HG03520 (cell line): ENCODE measurements at regions not wholly inside any gene's neighbourhood (a gene's known extent, or its start where the extent isn't known, plus 50 kb on each side); places are given as distances from the start of the nearest gene placed in this dataset.

Experiments
- ATAC-seq: cut with Tn5 transposase; IDR thresholded peaks from one replicate; pipeline ENCODE4 v1.9.1; 2021; ENCODE audit warnings: mild to moderate bottlenecking, moderate library complexity; ENCODE audit not compliant: unreplicated experiment

GRCh38 chr2:64850642-64851041 lies 138.6 kb upstream of the SLC1A4 start:
- no peak for ATAC-seq

- no peak for ATAC-seq
These were observed 136.4 kb upstream of the SLC1A4 start for GRCh38 chr2:64852771-64853241.

- no peak for ATAC-seq
These were observed 135.9 kb upstream of the SLC1A4 start for GRCh38 chr2:64853306-64853705.

GRCh38 chr2:64853894-64854293 lies 135.3 kb upstream of the SLC1A4 start:
- ATAC-seq: no peak

GRCh38 chr2:64854773-64855237 lies 134.4 kb upstream of the SLC1A4 start:
- ATAC-seq: no peak

- no peak for ATAC-seq
These were observed 131.4 kb upstream of the SLC1A4 start for GRCh38 chr2:64857581-64858471.

GRCh38 chr2:64858541-64859311 lies 130.5 kb upstream of the SLC1A4 start:
- ATAC-seq: no peak

- no peak for ATAC-seq
These were observed 129.6 kb upstream of the SLC1A4 start for GRCh38 chr2:64859312-64860212.

- ATAC-seq: no peak
These were observed 128.8 kb upstream of the SLC1A4 start for GRCh38 chr2:64860276-64860885.

GRCh38 chr2:64860936-64861335 lies 128.3 kb upstream of the SLC1A4 start:
- ATAC-seq: no peak

- ATAC-seq: no peak
These were observed 127.5 kb upstream of the SLC1A4 start for GRCh38 chr2:64861452-64862397.

GRCh38 chr2:64862623-64863022 lies 126.6 kb upstream of the SLC1A4 start:
- ATAC-seq: no peak

- no peak for ATAC-seq
These were observed 125.9 kb upstream of the SLC1A4 start for GRCh38 chr2:64863097-64863820.

- peak; percentile 54 for ATAC-seq
These were observed 123.9 kb upstream of the SLC1A4 start for GRCh38 chr2:64865073-64865830.

- ATAC-seq: no peak
These were observed 123.3 kb upstream of the SLC1A4 start for GRCh38 chr2:64865831-64866345.

GRCh38 chr2:64866797-64867196 lies 122.4 kb upstream of the SLC1A4 start:
- no peak for ATAC-seq

GRCh38 chr2:64867253-64867996 lies 121.8 kb upstream of the SLC1A4 start:
- no peak for ATAC-seq
